ENCODE measurements at regions not wholly inside any gene's neighbourhood (a gene's known extent, or its start where the extent isn't known, plus 50 kb on each side); places are given as distances from the start of the nearest gene placed in this dataset.
"Not testable (repeated sequence)": the region's sequence is repeated elsewhere in the genome, so short reads cannot be mapped to it uniquely, and the experiment has no call there.

DNA sequence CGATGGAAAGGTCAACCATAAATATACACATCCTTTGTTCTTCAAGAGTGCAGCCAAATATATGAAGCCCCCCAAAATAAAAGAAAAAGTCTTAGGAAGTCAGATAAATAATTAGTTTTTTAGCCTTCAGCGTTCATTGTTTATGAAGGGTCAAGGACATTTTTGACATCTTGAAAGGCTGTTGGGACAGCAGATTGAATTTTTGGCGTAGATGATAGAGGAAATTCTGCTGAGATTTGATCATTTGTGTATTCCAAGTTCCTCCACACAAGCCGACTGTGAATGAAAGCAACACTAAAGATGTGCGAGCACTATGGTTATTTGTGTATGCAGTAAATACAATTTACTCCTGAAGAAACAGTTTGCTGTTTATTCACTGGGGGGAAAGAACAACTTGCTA lies 177.8 kb upstream of the PARD3B start:
- DNase-seq, result no peak

DNA sequence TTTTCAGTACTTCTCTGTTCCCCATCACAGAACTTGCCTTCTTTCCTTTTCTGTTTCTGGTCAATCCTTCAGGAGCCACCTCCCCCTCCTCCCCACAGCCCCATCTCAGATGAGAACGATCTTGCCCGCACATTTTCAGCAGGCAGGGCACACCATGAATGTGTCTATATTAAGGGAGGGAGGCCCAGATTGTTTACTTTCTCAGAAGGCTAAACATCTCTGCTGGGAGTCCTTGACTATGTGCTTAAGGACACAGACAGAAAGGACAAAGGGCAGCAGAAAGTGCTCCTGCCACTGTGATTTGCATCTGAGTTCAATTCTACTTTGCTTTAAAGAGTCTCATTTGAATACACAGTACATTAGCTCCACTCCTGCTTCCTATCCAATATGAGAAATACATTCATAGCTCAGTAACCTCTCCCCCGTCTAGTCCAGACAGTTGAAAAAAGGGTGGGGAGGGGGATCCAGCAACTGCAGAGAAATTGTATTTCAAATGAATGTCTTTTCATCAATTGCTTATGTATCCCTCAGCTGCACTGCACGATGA lies 175.0 kb upstream of the PARD3B start:
- no peak for DNase-seq

DNA sequence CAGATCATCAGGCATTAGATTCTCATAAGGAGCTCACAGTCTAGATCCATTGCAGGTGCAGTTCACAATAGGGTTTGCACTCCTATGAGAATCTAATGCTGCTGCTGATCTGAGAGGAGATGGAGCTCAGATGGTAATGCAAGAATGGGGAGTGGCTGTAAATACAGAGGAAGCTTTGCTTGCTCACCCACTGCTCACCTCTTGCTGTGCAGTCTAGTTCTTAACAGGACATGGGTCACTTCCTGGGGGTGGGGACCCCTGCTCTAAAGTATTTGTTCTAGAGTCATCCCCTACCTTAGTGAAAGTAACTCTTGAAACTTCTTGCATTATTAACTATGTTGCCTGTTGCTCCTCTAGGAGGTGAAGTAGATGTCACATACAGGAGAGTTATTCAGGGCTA lies 171.3 kb upstream of the PARD3B start:
- no peak for DNase-seq

DNA sequence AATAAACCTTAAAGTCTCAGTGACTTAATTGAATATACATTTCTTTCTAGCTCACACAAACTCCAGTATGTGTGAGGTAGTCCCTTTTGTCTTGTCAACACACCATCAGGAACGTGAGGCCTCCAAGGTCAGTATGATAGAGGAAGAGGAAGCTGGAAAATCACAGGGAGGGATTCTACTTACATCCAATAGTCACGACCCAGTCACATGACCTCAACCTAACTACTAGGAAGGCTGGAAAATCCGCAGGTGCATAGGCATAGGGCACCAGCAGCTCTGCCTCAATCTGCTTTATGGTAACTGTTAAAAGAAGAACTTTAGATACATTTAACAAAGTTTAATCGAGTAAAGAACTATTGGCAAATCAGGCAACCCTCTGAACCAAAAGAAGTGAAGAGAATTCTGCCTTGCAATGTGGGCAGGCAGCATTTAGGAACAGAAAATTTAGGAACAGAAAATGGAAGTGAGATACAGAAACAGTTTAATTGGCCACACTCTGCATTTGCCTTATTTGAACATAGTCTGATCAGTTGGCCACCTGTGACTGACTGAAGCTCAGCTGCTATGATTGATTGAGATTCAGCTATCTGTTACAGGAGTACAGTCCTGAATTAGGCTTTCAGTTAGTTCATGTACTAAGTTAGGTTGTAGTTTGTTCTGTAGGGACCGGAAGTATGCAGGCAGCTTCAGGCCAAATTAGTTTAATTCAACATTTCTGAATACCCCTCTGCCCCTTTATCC lies 165.0 kb upstream of the PARD3B start:
- no peak for DNase-seq

DNA sequence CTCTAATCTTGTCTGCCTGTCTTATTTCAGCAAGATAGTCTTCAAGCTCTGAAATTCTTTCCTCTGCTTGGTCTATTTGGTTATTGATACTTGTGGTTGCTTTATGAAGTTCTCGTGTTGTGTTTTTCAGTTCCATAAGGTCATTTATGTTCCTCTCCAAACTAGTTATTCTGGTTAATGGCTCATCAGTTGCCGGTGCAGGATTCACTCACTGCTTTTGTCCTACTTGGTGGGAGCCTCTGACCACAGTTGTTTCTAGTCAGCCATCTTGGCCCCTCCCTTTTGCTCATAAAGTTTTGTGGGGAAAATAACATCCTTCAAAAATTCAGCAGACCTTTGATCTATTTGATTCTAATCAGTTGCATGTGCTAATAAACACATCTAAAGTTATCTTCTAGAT lies 158.6 kb upstream of the PARD3B start:
- no peak for DNase-seq

DNA sequence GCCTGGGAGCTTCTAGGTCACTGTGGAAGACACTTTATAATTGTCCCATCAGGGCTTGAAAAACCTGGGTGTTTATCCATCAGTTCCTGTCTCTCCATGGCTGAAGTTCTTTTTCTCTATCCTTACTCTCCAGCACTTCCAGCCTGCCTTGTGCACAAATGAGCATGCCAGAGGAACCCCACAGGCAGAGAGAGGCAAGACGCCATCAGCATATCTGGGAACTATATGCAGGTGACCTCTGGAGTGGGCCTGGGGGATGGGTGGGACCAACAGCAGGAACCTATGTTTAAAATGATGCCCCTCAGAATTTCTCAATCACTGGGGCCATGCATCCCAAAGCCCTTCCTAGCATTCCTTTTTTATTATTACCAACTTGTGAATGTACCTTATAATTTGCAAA lies 156.2 kb upstream of the PARD3B start:
- no peak for DNase-seq

DNA sequence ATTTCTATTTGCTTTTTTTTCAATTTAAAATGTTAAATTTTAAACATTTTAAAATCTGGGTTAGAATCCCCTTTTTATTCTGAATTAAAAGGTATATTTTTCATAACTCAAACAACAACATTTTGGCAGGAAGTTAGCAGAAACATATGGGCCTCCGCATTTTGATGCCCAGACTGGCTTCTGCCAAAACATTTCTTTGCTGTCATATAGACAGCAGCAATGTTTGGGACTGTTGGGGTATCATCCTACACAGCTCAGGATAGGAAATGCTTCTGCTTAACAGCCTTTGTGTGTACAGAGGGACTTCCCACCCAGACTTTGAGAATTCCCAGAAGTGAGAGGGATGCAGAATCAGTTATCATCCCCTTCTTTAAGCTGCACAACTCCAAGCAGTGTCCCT lies 155.4 kb upstream of the PARD3B start:
- DNase-seq, result no peak

DNA sequence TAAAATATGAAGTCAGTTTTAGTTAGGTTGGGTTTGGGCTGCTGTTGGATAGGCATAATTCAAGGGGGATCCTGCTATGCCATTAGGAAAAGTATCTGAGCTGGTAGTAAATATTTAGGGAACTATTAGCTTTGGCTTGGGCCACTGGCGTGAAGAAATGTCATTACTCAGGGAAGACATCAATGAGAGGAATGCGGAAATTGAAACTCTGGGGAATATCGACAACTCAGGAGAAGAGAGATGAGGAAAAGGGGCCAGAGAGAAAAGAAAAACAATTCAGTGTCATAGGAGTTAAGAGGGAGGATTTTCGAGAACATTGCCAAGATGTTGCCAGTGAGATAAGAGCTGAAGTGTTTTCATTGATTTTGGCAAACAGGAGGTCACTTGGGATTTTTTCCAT lies 149.7 kb upstream of the PARD3B start:
- DNase-seq, result no peak

DNA sequence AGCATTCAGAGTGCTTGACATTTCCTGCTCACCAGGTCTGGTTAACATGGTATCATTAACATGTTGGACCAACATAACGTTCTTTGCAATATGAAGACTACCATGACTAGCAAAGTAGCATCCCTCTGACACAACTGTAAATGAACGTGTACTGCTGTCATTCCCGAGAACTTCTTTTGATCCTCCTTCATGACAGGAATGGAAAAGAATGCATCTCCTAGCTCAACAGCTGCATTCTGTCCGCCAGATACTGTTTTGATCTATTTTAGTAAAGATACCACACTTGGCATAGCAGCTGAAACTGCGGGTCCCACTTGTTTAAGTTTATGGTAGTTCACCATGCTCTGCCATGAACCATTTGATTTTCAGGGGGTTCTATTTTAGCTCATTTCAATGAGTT lies 144.2 kb upstream of the PARD3B start:
- no peak for DNase-seq

DNA sequence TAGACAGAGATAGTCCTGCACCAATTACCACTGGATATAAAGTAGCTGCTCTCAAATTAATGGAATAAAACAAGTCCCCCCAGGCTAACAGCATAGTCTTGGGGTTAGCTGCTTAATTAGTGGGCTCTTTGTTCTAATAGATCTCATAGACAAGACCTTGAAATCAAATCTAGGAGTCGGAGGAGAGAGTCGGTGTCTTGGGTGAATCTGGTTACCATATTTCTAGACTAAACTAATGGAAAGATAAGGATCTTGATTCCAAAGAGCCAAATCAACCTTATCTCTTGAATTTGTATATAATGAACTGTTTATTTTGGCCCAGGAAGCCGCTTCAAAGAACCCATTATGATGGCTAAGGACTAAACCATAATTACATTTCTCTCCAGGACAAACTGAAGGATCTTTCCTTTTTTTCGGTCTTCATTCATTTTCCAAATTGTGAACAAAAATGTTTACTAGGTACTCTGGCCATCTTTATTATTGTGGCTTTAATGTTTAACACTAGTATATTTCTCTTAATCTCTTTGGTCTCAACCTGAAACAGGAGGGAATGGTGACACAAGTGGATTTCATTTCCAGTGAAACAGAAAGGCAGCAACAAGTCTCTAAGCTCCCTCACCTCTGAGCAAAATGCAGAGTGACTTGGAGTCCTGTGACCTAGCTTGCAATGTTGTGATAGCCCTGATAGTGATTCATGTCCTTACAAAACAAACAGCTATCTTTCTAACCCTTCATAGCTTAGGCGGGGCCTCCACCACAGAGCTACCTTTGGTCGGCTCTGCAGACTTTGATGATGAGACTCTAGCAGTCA lies 137.9 kb upstream of the PARD3B start:
- no peak for DNase-seq

DNA sequence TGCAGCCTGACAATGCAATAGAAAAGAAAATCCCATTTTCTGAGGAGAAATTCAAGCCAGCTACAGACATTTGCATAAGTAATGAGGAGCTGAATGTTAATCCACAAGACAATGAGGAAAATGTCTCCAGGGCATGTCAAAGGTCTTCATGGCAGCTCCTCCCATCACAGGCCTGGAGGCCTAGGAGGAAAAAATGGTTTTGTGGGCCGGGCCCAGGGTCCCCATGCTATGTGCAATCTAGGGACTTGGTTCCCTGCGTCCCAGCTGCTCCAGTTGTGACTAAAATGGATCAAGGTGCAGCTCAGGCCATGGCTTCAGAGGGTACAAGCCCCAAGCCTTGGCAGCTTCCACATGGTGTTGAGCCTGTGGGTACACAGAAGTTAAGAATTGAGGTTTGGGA lies 132.5 kb upstream of the PARD3B start:
- DNase-seq, result not testable (repeated sequence)

DNA sequence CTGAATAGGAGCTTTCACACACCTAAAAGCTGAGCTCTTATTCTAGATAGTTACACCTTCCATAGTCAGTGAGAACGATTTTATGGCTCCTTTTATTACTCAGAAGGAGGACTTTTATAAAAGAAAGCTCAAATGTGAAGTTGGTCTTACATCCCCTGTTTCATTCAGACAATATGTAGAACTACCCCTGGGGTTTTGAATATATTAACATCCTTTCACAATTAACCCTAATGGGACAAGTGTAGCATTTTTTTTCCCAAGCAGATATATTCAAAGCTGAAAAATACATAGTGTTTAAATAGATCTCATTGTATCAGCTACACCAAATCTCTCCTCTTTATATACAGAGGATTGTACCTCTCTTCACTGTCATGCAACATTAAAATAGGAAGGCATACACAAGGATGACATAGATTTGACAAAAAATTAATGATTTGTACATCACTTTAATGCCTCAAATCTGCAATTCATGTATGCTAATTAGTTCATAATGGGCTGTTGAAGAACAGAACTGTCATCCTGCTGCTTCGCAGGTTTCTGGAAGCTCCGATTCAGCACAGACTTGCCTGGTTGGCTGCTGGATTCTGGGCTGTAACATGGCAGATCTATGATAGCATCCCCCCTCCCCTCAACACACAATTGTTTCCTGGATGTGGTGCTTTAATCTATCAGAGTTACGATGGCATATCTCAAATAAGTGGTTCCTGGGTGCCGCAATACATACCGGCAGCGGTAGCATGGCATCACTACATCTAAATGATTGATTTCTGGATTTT lies 129.7 kb upstream of the PARD3B start:
- no peak for DNase-seq

DNA sequence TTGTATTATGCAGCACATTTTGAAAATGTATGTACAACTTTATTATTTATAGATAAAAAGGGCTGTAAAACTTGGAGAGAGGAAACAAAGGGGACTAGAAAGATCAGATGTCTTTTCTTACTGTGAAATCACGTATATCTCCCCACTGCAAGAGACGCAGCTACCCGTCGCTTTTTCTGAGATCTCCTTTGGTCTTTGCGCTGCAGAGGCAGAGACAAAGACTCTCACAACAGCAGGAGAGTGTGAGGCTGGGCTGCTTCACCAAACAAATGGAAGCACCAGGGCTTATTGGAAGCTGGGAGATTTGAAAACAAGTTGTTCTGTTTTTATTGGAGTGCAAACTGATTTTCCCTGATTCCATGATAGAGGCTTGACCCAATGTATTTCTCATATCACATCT lies 129.0 kb upstream of the PARD3B start:
- DNase-seq, result no peak

DNA sequence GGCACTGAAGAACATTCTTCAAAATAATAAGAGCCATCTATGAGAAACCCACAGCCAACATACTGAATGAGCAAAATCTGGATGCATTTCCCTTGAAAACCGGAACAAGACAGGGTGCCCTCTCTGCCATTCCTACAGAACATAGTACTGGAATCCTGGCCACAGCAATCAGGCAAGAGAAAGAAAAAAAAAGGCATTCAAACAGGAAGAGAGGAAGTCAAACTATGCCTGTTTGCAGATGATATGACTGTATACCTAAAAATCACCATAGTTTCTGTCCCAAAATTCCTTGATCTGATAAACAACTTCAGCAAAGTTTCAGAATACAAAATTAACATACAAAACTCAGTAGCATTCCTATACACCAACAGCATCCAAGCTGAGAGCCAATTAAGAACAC lies 119.5 kb upstream of the PARD3B start:
- DNase-seq, result no peak

DNA sequence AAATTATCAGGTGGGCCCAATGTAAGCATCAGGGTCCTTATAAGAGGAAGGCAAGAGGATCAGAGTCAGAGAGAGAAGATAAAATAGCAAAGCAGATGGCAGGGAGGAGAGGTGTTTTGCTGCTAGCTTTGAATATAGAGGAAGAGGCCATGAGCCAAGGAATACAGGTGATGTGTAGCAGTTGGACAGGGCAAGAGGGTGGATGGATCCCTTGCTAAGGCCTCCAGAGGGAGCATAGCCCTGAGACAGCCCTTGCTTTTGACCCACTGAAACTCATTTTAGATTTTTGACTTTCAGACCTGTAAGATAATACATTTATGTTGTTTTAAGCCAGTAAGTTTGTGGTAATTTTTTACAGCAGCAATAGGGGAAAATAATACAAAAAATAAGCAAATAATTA lies 116.6 kb upstream of the PARD3B start:
- no peak for DNase-seq

DNA sequence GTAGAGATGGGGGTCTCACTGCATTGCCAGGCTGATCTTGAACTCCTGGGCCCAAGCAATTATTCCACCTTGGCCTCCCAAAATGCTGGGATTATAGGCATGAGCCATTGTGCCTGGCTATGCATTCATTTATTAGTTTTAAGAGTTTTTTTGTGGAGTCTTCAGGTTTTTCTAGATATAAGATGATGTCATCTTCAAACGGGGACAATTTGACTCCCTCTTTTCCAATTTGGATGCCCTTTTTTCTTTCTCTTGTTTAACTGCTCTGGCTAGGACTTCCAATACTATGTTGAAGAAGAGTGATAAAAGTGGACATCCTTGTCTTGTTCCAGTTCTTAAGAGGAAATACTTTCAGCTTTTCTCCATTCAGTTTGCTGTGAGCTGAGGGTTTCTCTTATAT lies 113.7 kb upstream of the PARD3B start:
- DNase-seq, result no peak

DNA sequence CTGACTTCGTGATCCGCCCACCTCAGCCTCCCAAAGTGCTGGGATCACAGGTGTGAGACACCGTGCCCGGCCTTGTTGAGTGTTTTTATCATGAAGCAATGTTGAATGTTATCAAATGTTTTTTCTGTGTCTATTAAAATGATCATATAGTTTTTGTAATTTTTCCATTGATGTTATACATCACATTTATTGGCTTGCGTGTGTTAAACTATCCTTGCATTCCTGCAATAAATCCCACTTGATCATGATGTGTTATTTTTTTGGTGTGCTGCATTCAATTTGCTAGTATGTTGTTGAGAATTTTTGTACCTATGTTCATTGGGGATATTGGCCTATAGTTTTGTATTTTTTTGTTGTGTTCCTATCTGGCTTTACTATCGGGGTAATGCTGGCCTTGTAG lies 113.1 kb upstream of the PARD3B start:
- no peak for DNase-seq

DNA sequence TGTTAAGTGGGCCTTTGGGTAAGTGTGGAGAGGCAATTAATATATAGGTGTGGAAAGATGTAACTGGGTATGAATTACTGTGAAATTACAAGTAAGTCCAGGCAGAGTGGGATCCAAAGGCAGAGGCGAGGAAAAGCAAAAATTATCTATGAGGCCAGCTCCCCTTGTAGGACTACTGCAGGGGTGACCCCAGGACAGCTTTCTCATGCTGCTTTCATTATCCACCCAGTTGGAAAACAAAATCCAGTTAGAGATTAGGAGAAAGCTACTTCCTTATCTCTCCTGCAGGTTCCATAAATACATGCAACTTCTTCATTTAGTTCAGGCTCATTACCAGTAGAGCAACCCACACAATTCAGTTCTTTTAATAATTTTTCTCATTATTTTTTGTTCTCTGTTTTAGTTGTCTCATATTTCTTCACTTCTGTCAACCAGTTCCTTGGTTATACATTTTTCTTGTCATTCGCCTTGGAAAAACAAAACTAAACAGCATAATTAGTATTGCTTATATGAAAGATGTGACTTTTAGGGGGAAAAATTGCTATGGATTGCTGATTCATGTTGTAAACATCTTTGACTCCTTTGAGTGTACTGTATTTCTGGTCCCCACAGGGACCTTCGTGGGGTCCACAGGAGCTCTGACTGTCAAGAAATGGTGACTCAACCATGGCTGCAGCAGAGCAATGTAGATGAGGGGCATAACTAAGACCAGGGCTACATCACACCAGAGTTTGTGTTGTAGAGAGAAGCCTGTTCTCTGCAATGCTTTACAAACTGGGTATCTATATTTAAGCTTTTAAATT lies 110.4 kb upstream of the PARD3B start:
- no peak for DNase-seq

DNA sequence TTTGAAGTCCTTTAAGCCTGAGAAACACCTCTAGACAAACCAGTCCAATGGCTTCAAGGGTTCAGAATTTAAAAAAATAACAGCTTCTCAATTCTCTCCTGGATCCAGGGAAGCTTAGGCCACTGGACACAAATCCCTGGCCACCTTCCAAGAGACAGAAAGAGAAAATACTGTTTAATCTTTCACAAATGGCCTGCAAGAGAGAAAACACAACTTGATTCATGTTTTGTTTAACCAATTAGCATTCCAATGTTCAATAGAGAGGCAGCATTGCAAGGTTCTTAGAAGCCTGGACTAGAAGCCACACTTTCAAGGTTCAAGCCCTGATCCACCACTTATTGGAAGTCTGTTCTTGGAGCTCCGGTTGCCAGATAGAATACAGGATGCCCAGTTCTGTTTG lies 109.0 kb upstream of the PARD3B start:
- no peak for DNase-seq

DNA sequence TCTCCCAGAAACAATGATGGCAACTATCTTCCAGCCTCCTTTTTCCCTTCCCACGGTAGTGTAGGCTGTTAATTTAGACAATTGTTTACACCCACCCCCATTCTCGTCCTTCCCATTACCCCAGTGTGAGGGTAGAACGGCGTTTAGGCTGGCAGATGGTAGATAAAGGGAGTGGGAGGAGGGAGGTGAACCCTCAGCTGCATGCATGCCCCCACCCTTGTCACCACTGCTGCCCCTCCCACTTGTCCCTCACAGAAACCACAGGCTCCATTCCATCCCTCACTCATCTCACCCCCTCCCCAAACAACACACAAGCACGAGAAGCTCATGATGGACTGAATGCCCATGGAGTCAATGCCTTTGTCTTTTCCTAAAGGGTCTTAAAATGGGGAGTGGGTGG lies 107.9 kb upstream of the PARD3B start:
- DNase-seq, result no peak

DNA sequence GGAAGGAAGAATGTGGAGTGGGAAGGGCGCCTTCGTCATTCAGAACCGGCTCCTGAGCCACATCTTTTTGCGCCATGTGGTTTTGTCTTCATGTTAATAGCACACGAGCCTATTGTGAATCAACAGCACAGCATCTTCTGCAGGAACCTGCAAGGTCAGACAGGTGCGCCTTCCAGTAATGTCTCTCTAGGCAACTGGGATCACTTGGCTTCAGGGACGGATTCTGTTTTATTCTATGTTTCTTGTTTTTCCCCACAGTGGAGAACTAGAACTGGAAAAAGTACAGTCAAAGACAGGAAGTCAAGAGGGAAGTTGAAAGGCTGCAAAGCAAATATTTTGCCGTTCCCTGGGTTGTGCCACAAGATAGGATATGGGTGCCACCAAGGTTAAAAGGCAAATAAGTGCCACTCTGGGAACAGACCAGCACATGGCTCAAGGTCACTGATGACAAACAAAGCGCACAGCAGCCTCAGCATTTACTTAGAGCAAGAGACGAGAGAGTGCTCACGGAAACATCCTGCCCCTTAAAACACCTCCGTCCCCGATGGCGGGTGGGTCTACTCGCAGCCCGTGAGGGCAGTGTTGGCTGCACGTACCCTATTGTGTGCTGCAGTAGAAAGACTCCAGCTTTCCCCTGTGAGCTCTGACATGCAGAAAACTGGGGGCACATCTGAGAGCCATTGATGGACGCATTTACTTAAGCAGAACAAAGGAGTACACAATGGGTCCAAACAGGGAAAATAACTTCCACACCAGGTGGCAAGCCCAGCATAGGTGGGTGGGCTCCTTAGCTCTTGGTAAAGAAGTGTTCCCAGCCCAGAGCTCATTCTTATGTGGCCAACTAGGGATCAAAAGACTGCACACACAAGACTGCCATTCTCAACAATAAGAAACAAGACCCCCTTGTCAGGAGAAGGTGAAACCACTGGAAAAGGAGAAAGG lies 107.2 kb upstream of the PARD3B start:
- DNase-seq, result no peak

DNA sequence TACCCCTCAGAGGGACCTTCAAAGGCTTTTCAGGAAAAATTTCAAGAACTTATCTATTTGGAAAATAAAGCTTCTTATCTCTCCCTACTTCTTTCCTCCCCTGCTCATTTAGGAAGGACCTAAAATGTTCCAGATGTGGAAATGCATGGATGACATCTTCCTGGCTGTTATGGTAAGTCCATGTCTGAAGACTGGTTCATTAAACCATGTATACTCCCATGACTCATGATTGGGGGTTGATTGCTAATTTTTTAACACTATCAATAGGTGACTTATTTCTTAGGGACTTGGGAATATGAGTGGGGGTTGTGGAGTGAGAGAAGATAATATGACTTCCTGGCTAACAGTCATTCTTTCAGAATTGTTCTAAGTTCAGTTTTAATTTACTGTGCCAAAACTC lies 104.0 kb upstream of the PARD3B start:
- no peak for DNase-seq
